Right hindlimb (tissue), 1 donor: ENCODE measurements at regions not wholly inside any gene's neighbourhood (a gene's known extent, or its start where the extent isn't known, plus 50 kb on each side); places are given as distances from the start of the nearest gene placed in this dataset.
"Not testable (repeated sequence)": the region's sequence is repeated elsewhere in the genome, so short reads cannot be mapped to it uniquely, and the experiment has no call there.

Experiments
- DNase-seq: peaks from one replicate; pipeline ENCODE4 v3.0.0-alpha.2; 2018

DNA sequence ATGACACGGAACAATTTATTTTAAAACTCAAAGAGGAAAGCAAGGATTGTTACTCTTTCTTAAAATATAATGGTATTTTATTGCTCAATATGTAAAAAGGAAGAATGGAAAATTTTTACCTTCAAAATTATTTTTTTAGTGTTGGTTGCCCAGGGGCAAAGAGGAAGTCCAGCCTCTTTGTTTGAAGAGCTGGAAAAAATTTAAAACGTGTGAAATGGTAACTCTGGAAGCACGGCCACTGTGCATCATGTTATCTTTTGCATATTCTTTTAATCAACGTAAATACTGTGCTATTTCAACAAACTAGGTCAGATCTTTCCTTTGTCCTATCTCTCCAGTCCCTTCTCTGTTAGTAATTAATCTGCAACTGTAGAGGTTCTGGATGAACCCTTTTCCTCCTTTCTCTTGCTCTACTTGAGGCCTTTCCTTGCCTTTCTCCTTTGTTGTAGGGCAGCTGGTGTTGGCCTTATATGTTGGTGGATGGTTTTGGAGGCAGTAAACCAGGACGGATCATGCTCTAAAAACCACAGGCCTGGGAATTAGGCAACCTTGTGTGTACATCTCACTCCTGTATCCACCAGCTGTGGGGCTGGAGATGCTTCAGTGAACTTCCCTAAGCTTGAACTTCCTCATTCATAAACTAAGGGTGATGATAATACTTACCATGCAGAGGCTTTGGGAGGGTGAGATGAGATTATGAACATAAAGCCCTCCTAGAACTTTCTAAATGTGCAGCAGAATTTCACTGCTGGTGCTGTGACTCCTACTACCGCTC is 143.3 kb downstream of the PRL start:
- no peak for DNase-seq

DNA sequence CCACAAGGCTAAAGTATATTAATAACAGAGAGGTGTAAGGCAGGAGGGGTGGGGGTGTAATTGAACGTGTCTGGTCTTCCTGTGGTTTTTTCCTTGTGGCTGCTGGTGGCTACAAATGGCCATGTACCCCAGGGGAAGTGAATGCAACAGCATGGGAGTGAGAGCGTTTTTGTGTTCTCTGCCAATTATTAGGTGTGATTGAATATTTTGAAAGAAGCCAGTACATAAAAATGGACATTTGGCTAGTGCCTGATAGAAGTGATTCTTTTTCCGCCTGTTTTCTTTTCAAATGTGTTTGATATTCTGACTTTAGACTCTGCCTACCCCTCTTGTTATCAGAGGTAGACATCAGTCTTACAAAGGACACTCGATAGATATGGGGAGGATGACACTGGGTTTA is 141.3 kb downstream of the PRL start:
- no peak for DNase-seq

DNA sequence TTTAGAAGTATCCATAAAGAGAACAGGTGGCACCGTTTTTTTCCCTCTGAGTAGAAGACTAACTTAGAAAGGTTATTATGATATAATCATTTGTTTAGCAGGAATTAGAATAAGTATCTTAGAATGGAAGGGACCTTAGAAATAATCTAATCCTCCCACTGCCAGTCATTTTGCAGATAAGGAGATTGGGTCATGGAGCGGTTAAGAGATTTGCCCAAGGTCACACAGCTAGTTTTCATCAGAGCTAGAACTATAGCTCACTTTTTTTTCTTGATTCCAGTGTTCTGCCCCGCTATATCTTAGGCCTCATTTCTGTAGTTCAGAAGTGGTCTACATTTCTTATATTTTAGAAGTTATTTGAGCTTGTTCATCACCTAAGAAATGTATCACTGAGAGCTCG is 139.6 kb downstream of the PRL start:
- no peak for DNase-seq

DNA sequence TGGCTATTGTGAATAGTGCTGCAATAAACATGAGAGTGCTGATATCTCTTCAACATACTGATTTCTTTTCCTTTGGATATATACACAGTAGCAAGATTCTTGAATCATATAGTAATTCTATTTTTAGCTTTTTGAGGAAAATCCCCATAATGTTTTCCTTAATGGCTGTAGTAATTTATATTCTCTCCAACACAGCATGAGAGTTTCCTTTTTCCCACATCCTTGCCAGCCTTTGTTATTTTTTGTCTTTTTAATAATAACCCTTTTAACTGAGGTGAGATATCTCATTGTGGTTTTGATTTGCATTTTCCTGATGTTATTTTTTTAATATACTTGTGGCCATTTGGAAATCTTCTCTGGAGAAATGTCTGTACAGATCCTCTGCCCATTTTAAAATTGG is 132.6 kb downstream of the PRL start:
- no peak for DNase-seq

DNA sequence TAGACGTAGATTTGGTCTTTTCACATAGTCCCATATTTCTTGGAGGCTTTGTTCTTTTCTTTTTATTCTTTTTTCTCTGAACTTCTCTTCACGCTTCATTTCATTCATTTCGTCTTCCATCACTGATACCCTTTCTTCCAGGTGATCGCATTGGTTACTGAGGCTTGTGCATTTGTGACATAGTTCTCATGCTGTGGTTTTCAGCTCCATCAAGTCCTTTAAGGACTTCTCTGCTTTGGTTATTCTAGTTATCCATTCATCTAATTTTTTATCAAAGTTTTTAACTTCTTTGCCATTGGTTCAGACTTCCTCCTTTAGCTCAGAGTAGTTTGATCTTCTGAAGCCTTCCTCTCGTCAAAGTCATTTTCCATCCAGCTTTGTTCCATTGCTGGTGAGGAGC is 125.8 kb downstream of the PRL start:
- DNase-seq, result not testable (repeated sequence)

DNA sequence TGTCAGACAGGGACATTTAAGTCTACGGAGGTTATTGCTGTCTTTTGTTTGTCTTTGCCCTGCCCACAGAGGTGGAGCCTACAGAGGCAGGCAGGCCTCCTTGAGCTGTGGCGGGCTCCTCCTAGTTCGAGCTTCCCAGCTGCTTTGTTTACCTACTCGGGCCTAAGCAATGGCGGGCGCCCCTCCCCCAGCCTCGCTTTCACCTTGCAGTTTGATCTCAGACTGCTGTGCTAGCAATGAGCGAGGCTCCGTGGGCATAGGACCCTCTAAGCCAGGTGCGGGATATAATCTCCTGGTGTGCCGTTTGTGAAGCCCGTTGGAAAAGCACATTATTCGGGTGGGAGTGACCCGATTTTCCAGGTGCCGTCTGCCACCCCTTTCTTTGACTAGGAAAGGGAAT is 125.0 kb downstream of the PRL start:
- not testable (repeated sequence) for DNase-seq

DNA sequence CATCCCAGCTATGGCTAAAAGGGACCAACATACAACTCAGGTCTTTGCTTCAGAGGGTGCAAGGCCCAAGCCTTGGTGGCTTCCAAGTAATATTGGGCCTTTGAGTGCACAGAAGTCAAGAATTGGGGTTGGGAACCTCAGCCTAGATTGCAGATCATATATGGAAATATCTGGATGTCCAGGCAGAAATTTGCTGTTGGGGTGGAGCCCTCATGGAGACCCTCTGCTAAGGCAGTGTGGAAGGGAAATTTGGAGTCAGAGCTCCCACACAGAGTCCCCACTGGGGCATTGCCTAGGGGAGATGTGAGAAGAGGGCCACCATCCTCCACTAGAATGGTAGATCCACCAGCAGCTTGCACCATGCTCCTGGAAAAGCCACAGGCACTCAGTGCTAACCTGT is 123.5 kb downstream of the PRL start:
- no peak for DNase-seq

DNA sequence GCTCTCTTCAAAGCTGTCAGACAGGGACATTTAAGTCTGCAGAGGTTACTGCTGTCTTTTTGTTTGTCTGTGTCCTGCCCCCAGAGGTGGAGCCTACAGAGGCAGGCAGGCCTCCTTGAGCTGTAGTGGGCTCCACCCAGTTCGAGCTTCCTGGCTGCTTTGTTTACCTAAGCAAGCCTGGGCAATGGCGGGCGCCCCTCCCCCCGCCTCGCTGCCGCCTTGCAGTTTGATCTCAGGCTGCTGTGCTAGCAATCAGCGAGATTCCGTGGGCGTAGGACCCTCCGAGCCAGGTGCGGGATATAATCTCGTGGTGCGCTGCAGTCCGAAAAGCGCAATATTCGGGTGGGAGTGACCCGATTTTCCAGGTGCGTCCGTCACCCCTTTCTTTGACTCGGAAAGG is 116.6 kb downstream of the PRL start:
- not testable (repeated sequence) for DNase-seq

DNA sequence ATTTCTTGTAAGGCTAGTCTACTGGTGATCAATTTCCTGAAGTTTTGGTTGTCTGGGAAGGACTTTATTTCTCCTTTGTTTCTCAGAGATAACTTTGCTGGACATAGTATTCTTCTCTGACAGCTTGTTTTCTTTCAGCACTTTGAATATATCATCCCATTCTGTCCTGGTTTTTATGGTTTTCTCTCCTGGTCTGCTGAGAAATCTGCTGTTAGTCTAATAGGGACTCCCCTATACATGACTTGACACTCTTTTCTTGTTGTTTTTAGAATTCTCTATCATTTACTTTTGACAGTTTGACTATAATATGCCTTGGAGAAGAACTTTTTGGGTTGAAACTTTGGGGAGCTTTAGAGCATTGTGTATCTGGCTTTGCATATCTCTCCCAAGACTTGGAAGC is 112.5 kb downstream of the PRL start:
- no peak for DNase-seq

DNA sequence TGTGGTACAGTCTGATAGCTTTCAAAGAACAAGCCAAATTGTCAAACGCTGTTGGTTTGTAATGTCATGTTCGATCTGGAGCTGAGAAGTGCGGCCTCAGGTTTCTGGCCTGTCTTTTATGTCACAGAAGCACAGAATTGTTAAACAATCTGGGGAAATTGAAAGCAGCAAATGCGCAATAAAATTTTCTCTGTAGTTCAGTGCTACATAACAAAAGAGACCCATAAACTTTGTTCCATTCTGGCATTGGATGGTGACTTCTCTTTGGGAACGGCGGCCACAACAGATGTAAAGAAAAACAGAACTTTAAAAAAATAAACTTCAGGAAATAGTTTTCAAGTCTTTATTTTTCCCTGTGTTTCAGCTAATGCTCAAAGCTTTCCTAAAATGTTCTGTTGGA is 106.9 kb downstream of the PRL start:
- DNase-seq, result no peak

DNA sequence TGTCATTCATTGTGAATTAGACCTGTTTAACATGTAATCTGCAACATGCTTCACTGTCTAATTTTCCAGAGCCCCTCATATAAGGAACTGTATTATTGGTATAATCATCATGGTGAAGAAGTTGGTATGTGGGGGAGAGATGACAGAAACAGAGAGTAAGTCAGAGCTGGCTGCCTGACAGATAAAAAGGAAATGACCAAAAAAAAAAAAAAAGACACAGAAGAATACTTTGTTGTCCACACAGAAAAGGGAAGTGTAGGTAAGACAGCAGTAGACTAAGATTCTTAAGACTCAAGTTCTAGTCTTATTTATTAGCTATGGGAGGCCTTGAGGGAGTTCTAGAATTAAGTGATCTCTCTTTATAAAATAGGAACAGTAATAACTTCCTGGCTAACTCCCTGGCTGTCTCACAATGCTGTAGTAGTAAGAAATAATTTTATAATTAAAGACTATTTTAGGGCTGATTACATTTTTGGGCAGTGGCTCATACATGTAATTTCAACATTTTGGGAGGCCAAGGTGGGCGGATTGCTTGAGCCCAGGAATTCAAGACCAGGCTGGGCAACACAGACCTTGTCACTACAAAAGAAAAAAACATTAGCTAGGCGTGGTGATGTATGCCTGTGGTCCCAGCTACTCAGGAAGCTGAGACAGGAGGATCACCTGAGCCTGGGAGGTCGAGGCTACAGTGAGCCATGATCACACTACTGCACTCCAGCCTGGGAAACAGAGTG is 102.5 kb downstream of the PRL start:
- DNase-seq, result no peak

DNA sequence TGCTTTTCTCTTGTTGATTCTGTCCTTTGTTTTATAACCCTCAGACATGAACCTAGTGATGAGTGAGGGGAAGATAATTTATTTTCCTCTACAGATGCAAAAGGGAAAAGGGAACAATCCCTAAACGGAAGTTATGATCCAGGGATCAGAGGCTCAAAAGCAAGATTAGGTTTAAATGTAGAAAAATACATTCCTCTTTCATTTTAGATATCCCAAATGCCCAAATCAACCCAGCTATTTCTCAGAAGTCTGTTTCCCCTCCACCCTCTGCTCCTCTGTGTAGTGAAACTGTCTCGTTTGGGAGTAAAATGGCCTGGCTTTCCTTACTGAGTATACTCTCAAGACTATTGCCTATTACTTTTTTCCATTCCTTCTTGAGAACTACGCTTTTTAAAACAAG is 97.1 kb downstream of the PRL start:
- DNase-seq, result no peak

DNA sequence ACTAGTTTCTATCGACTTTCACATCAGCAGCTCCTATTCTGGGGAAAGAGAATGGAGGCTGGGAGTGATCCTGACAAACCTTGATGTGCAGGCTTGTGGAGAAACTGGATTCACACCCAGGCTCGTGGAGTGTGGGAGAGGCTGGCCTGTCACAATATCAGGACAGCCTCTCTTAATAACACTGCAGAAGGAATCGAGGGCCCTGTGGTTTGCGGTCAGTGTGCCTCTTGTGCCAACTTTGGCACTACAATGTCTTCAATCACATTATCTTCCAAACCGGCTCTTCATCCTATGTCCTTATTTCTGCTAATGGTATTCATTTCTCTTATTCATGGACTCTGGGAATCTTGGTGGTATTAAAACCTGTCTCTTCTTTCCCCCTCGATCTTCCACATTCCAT is 92.7 kb downstream of the PRL start:
- DNase-seq, result no peak

DNA sequence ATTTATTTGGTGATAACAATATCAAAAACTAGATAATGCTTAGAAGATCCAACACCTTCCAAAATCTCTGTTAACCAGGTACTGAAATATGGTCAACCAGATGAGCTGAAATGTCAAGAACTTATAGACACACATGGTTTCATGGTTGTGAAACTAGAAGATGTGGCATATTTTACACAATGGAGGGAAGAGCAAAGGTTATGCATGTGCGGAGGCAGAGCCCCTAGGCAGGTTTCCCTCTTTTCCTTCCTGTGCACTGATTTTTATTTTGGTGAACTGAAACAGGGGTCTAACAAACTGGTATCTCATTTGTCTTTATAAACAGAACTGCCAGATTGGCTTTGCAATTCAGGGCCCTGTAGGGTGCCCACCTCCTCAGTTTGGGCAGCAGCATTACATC is 91.6 kb downstream of the PRL start:
- DNase-seq, result no peak

DNA sequence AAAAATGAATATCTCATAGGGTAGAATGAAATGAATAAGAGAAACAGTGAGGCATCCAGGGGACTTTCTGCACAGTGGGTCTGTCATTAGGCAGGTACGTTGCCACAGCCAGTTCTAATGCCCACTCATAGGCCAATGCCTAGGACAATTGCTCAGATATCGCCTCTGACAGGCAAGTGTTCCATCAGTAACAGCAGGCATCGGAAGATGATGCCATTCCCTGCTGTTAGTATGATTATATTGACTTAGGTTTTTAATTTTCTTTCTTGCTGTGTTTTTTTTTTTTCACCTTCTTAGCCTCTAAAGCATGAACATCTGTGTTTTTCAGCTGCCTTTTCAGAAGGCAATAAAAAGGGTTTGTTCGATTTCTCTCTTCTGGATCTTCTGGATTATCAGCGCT is 90.7 kb downstream of the PRL start:
- no peak for DNase-seq

DNA sequence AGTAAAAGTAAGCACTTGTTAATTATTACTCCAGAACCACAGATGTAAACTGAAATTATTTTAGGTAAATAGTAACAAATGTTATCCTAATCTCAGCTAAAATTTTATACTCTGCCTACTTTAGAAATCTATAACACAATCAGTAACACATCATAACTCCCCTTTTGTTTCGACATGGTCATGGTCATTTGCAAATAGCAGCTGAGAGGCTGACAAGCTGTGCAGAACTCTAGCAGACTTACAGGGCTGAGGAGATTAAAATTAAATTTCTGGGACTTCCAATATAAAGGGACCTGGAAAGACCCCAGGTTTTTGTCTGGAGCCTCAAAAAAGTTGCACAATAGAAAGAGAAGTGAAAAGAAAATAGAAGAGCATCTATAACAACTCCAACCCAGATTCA is 88.8 kb downstream of the PRL start:
- no peak for DNase-seq

DNA sequence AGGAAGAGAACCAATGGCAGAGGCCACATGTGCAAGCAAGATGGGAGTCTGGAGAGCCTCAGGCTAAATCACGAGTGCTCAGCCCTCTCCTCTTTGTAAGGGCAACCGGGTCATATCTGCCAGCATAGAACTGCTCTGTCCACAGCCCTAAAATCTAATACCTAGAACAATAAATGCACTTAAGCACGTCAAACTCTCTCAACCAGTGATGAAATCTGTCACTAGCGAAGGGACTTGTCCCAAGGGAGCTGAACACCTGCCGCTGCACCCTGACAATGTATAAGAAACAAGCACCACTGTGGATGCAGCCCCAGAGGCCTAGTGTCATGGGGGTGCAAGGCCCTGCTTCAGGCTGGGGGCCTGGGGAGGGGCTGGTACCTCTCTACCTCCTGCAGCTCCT is 82.5 kb downstream of the PRL start:
- no peak for DNase-seq

DNA sequence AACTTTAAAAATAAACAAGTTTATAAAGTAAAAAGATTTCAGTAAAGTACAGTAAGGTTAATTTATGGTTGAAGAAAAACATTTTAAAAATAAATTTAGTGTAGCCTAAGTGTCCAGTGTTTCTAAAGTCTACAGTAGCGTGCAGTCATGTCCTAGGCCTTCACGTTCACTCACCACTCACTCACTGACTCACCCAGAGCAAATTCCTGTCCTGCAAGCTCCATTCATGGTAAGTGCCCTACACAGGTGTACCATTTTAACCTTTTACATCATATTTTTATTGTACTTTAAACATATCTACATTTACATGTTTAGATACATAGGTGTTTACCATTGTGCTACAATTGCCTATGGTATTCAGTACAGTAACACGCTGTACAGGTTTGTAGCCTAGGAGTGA is 81.4 kb downstream of the PRL start:
- DNase-seq, result not testable (repeated sequence)

DNA sequence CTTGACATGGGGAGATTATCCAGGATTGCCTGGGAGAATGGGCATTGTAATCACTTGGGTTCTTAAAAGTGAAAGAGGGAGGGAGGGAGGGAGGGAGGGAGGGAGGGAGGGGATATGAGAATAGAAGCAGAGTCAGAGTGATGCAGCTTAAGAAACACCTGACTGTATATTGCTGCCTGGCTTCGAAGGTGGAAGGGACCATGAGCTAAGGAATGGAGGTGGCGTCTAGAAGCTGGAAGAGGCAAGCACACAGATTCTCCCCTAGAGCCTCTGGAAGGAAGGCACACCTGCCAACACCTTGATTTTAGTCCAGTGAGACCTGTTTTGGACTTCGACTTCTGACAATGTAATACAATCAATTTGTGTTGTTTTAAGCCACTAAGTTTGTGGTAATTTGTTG is 78.4 kb downstream of the PRL start:
- DNase-seq, result no peak

DNA sequence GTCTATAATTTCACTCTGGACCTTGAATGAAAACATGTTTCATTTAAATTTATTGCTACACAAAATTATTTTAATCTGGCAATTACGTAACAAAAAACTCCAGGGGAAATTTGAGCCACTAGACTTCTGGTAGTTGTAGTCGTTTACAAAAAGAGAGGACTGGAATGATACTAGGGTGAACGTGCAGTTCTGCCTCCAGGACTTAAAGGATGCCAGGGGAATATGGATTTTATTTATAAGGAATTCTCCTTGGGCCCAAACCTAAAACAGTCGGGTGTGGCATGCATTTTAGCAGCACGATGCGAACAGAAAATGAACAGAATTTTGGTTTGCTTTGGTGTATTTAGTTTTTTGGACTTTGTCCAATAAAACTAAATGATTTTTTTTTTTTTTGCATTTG is 76.9 kb downstream of the PRL start:
- no peak for DNase-seq

DNA sequence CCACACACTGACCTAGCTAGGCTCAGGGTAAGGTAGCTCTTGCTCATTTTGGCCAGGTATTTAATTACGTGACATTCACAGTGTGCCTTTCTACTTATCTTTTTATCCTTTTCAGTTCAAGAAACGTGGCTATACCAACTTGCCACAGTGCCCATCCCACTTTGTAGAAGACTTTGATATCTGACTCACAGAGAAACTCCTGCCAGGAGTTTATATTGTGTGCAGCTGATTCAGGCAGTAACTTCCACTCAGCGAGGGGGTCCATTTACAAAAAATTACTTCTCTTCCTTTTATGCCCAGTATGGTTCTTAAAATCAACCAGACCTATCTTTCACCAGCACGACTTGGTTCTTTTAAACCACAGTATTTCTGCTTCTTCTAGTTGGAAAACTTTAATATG is 75.6 kb downstream of the PRL start:
- DNase-seq, result no peak

DNA sequence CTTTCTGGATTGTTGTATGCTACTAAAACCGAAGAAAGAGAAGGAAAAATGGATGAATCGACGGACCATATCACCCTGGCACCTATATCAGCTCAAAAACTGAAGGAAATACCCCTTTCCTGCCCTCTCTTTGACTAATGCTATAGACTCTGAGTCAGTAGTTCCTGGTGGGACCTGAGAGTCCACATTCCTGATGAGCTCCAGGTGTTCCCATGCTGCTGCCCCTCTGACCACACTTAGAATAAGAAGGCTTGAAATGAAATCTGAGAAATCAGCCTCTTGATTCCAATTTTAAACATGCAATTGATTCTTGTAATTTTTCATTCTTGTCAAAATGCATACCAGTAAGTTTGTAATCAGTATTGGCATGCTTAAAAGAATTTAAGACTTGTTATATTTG is 75.2 kb downstream of the PRL start:
- no peak for DNase-seq

DNA sequence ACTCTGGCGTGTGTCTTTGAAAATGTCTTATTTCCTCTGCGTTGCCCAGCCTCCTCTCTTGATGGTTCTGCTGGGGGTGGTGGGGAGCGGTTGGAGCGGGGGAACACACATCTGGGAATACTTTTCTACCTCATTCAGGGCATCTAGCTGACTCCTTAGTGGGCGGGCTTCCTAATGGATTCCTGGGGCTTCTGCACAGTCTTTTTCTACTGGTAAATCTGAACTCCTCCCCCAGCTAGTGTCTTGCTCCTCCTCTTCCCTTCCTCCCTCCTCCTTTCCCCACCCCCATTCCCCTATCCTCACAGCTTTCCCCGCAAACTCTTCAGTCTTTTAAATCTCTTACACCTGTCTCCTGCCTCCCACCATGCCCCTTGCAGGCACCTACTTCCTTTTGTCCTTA is 74.4 kb downstream of the PRL start:
- DNase-seq, result no peak

DNA sequence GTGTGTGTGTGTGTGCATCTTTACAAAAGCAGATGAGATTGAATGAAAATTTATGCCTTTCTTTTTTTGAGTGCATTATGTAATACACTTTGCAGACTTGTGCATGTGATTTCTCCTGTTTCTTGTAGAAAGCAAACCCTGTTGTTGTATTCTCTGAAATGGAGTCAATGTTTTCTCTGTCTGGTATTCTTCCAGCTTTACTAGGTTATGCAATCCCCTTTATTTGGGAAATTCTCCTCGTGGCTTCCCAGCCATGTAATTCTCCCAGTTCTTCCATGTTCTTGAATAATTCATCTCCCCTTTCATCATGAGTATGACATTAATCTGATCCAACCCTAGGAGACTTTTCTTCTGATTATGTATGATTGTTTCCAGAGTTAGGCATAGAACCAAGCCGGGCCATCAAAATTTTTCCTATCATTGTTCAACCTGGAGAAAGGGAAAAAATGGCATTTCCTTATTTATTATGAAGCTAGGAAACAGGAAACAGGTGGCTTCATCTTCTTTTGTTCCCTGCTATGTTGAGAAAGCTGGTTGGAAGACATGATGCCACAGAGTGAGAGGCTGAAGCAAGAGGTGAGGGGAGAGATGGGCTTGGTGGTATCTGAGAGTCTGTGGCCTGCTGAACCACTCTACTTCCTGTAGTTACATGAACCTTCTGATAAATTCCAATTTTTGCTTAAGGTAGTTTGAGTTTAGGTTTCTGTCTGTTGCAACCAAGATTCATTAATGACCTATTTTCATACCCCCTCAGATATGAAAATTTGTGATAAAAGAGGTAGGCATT is 68.8 kb downstream of the PRL start:
- DNase-seq, result no peak
